Endodermal cell (in vitro differentiated cells): ENCODE measurements at regions not wholly inside any gene's neighbourhood (a gene's known extent, or its start where the extent isn't known, plus 50 kb on each side); places are given as distances from the start of the nearest gene placed in this dataset.

ENCODE experiments used
- DNase-seq: peaks from one replicate; pipeline ENCODE4 v3.0.0-alpha.2; 2017
- H3K27ac ChIP-seq: 2 replicates; pipeline ENCODE4 v1.5.1; 2013; ENCODE audit warnings: mild to moderate bottlenecking, low read depth, low read length, moderate library complexity
- H3K27me3 ChIP-seq: 2 replicates; pipeline ENCODE4 v1.6.1; 2013; ENCODE audit warnings: mild to moderate bottlenecking, low read length, moderate library complexity; ENCODE audit not compliant: insufficient read depth, control insufficient read depth, poor library complexity, severe bottlenecking
- H3K36me3 ChIP-seq: 2 replicates; pipeline ENCODE4 v1.7.0; 2013; ENCODE audit warnings: mild to moderate bottlenecking, low read length, moderate library complexity; ENCODE audit not compliant: control insufficient read depth, insufficient read depth
- H3K4me1 ChIP-seq: one replicate; pipeline ENCODE4 v1.7.0; 2013; ENCODE audit warnings: low read length; ENCODE audit not compliant: control insufficient read depth, insufficient read depth
- H3K4me3 ChIP-seq: 2 replicates; pipeline ENCODE4 v1.5.1; 2013; ENCODE audit warnings: mild to moderate bottlenecking, low read length, moderate library complexity
- H3K9ac ChIP-seq: 2 replicates; pipeline ENCODE4 v1.6.1; 2013; ENCODE audit warnings: mild to moderate bottlenecking, low read length, moderate library complexity; ENCODE audit not compliant: poor library complexity, severe bottlenecking; ENCODE audit errors: extremely low read depth
- H3K9me3 ChIP-seq: 2 replicates; pipeline ENCODE4 v1.6.1; 2013; ENCODE audit warnings: mild to moderate bottlenecking, low read length, moderate library complexity; ENCODE audit not compliant: control insufficient read depth
- H3K27ac Mint-ChIP-seq: 2 replicates; pipeline ENCODE4 v1.8.0; 2020; ENCODE audit warnings: mixed read lengths
- H3K27me3 Mint-ChIP-seq: 2 replicates; pipeline ENCODE4 v1.8.0; 2021; ENCODE audit warnings: mild to moderate bottlenecking, mixed read lengths; ENCODE audit not compliant: insufficient read depth
- H3K36me3 Mint-ChIP-seq: 2 replicates; pipeline ENCODE4 v1.8.0; 2020; ENCODE audit warnings: low read depth, mixed read lengths
- H3K4me1 Mint-ChIP-seq: 2 replicates; pipeline ENCODE4 v1.8.0; 2020; ENCODE audit warnings: mixed read lengths
- H3K4me3 Mint-ChIP-seq: 2 replicates; pipeline ENCODE4 v1.8.0; 2020; ENCODE audit warnings: mild to moderate bottlenecking, moderate library complexity, mixed read lengths
- H3K9me3 Mint-ChIP-seq: 2 replicates; pipeline ENCODE4 v1.8.0; 2020; ENCODE audit warnings: mild to moderate bottlenecking, mixed read lengths
- WGBS, 2 experiments: methylation state at CpG; one replicate each; pipeline versions ENCODE4 v1.1.5 to v1.1.7; 2013; ENCODE audit warnings: missing lambda C conversion rate in 2 of 2, mixed read lengths in 1 of 2; ENCODE audit not compliant: insufficient coverage in 1 of 2, insufficient read length in 1 of 2; 5-methylcytosine and 5-hydroxymethylcytosine counted together
- TF ChIP-seq, protein P1 (sequence below): fragments of 200-600 bp; sonication (generic); conservative IDR thresholded peaks from 2 replicates; pipeline ENCODE4 v1.5.0; 2021; ENCODE audit warnings: antibody characterized with exemption, mild to moderate bottlenecking

DNA sequence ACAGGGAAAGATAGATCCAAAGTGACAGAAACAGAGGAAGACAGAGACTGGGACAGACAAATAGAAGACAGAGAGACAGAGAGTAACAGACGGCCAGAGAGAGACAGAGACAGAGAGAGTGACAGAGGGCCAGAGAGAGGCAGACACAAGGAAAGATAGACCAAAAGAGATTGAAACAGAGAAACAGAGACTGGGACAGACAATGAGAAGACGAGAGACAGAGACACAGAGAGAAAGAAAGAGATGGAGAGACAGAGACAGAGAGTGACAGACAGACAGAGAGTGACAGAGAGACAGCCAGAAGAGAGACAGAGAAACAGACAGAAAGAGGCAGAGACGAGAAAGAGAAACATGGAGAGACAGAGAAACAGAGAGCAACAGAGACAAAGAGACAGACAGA is 127.3 kb downstream of the UQCRFS1 start:
- Mint-ChIP-seq H3K27me3 (peaks cover 23% of the 10 kb centered on the region), H3K27ac (no peak overlapping the region), H3K9me3 (no peaks in the 10 kb centered on the region), H3K4me3 (no peak overlapping the region), H3K36me3 (no peaks in the 10 kb centered on the region), H3K4me1 (no peaks in the 10 kb centered on the region)
- Histone ChIP-seq H3K36me3 (no peaks in the 10 kb centered on the region), H3K9me3 (no peaks in the 10 kb centered on the region), H3K27me3 (peaks cover 14% of the 10 kb centered on the region), H3K9ac (no peak overlapping the region), H3K4me3 (no peak overlapping the region), H3K27ac (no peak overlapping the region), H3K4me1 (no peaks in the 10 kb centered on the region)
- TF ChIP-seq, protein P1, sequence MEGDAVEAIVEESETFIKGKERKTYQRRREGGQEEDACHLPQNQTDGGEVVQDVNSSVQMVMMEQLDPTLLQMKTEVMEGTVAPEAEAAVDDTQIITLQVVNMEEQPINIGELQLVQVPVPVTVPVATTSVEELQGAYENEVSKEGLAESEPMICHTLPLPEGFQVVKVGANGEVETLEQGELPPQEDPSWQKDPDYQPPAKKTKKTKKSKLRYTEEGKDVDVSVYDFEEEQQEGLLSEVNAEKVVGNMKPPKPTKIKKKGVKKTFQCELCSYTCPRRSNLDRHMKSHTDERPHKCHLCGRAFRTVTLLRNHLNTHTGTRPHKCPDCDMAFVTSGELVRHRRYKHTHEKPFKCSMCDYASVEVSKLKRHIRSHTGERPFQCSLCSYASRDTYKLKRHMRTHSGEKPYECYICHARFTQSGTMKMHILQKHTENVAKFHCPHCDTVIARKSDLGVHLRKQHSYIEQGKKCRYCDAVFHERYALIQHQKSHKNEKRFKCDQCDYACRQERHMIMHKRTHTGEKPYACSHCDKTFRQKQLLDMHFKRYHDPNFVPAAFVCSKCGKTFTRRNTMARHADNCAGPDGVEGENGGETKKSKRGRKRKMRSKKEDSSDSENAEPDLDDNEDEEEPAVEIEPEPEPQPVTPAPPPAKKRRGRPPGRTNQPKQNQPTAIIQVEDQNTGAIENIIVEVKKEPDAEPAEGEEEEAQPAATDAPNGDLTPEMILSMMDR = no peak
- no peak for DNase-seq
- 87 to 91% methylated on average over 3 of the region's 3 CpGs for WGBS, 2 experiments

DNA sequence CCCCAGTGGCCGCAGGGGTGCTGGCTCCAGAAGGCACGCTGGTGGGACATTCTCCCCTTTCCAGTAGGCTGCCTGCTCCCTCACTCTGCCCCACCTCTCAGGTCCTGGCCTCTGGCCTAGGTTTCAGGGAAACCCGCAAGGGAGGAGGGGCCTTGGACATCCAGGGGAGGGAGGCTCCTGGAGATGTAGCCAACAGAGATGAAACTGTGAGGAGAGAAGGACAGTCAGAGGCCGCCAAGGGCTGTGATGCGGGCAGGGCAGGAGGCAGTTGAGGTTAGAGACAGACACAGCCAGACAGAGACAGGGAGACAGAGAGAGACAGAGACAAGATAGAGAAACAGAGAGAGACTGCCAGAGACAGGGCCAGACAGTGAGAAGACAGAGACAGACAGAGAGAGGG is 127.7 kb downstream of the UQCRFS1 start:
- WGBS, 2 experiments = 89 to 90% methylated on average over 4 to 5 of the region's 5 CpGs
- peaks cover 24% of the 10 kb centered on the region for H3K27me3 Mint-ChIP-seq

DNA sequence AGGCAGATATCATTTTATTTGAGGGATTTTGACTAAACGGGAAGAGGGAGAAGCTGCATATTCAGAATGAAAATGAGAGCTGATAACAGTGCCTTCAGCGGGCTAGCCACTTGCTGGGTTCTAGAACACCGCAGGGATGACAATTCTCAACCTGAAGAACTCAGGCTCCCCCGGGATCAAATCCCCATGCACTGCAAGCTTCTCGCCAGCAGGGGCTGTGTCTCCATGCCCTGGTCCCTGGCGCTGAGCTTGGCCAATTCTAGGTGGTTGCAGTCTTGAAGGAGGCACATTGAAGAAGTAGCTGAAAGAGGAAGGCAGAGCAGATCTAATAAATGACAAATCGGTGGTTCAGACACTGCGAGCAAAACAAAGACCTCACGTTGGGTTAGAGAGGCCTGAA is 128.7 kb downstream of the UQCRFS1 start:
- Histone ChIP-seq H3K27me3 (peaks cover 24% of the 10 kb centered on the region), H3K4me1 (no peaks in the 10 kb centered on the region), H3K9ac (no peak overlapping the region), H3K9me3 (no peaks in the 10 kb centered on the region), H3K27ac (no peak overlapping the region), H3K36me3 (no peaks in the 10 kb centered on the region), H3K4me3 (no peak overlapping the region)
- H3K27me3 Mint-ChIP-seq = peaks cover 20% of the 10 kb centered on the region
- no peak overlapping the region for H3K27ac Mint-ChIP-seq
- WGBS, 2 experiments = 77 to 88% methylated on average over 6 to 9 of the region's 9 CpGs
- DNase-seq = peak; percentile 84
- H3K36me3 Mint-ChIP-seq = no peaks in the 10 kb centered on the region
- H3K4me1 Mint-ChIP-seq = no peaks in the 10 kb centered on the region
- no peaks in the 10 kb centered on the region for H3K9me3 Mint-ChIP-seq
- no peak overlapping the region for H3K4me3 Mint-ChIP-seq
- TF ChIP-seq, protein P1 = peak; percentile 80

More for the DNA sequence above, 127.7 kb downstream of the UQCRFS1 start:
- no peaks in the 10 kb centered on the region for H3K9me3 Mint-ChIP-seq
- no peak overlapping the region for H3K27ac ChIP-seq
- peaks cover 18% of the 10 kb centered on the region for H3K27me3 ChIP-seq
- H3K36me3 ChIP-seq = no peaks in the 10 kb centered on the region
- H3K4me1 Mint-ChIP-seq = no peaks in the 10 kb centered on the region
- TF ChIP-seq, protein P1 = no peak
- H3K4me3 Mint-ChIP-seq = no peak overlapping the region
- no peaks in the 10 kb centered on the region for H3K36me3 Mint-ChIP-seq
- no peak for DNase-seq
- H3K27ac Mint-ChIP-seq = no peak overlapping the region
- no peaks in the 10 kb centered on the region for H3K9me3 ChIP-seq
- no peak overlapping the region for H3K9ac ChIP-seq
- H3K4me1 ChIP-seq = no peaks in the 10 kb centered on the region
- no peak overlapping the region for H3K4me3 ChIP-seq
